ENCODE measurements at regions not wholly inside any gene's neighbourhood (a gene's known extent, or its start where the extent isn't known, plus 50 kb on each side); places are given as distances from the start of the nearest gene placed in this dataset.

GRCh38 chr5:93249651-93250289 is 331.2 kb downstream of the NR2F1-AS1 start:
- TF ChIP-seq CTCF (IDR thresholded peaks at IDR 0.05; ENCODE audit: low read length) (no peak), EZH2 (IDR thresholded peaks at IDR 0.05; ENCODE audit: borderline replicate concordance, low read length) (no peak)

Measured in OCI-LY1 (cell line).